A673 (cell line): ENCODE measurements at regions not wholly inside any gene's neighbourhood (a gene's known extent, or its start where the extent isn't known, plus 50 kb on each side); places are given as distances from the start of the nearest gene placed in this dataset.

ENCODE experiments used
- EZH2 ChIP-seq: fragments of 200-600 bp; sonication (generic); IDR thresholded peaks from 2 replicates; pipeline ENCODE4 v1.6.1; 2017; ENCODE audit warnings: borderline replicate concordance, low read depth, mild to moderate bottlenecking, mixed read lengths, antibody characterized with exemption, low read length; ENCODE audit not compliant: poor library complexity, severe bottlenecking
- TF ChIP-seq, protein P1 (sequence below): fragments of 300-800, 200-600 bp; sonication (generic); conservative IDR thresholded peaks from 2 replicates; pipeline ENCODE4 v1.5.1; 2017; ENCODE audit warnings: low read depth, mild to moderate bottlenecking, antibody characterized with exemption, low read length, moderate library complexity, mixed read lengths

DNA sequence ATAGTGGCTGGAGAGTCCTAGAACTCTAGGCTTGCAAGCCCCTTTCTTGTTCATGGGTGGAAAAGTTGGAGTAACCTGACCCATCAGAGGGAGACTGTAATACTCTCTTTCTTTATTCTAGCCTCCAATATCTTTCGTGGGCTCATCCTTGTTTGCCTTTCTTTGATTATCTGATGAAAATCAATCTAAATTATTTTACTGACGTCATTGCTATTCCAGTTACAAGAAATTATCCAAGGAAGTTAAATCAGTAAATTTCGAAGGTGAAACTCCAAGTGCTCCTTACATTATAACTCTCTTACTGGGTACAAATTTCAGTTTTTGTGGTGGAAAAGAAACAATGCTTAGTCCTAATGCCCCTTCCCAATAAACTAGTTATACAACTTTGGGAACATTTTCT lies 412.9 kb downstream of the IDS start:
- TF ChIP-seq, protein P1, sequence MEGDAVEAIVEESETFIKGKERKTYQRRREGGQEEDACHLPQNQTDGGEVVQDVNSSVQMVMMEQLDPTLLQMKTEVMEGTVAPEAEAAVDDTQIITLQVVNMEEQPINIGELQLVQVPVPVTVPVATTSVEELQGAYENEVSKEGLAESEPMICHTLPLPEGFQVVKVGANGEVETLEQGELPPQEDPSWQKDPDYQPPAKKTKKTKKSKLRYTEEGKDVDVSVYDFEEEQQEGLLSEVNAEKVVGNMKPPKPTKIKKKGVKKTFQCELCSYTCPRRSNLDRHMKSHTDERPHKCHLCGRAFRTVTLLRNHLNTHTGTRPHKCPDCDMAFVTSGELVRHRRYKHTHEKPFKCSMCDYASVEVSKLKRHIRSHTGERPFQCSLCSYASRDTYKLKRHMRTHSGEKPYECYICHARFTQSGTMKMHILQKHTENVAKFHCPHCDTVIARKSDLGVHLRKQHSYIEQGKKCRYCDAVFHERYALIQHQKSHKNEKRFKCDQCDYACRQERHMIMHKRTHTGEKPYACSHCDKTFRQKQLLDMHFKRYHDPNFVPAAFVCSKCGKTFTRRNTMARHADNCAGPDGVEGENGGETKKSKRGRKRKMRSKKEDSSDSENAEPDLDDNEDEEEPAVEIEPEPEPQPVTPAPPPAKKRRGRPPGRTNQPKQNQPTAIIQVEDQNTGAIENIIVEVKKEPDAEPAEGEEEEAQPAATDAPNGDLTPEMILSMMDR, result no peak
- TF ChIP-seq EZH2, result no peak
